Hepatocyte (in vitro differentiated cells): ENCODE measurements at regions not wholly inside any gene's neighbourhood (a gene's known extent, or its start where the extent isn't known, plus 50 kb on each side); places are given as distances from the start of the nearest gene placed in this dataset.

Experiments used
- DNase-seq: peaks from one replicate; pipeline ENCODE4 v3.0.0-alpha.2; 2016; ENCODE audit warnings: low spot score
- H2AFZ ChIP-seq: fragments of 200-600 bp; sonication (generic); 2 replicates; pipeline ENCODE4 v1.6.0; 2016; ENCODE audit warnings: antibody characterized with exemption, mild to moderate bottlenecking
- H3K27ac ChIP-seq: fragments of 200-600 bp; sonication (generic); 2 replicates; pipeline ENCODE4 v1.5.1; 2016; ENCODE audit warnings: mild to moderate bottlenecking
- H3K27me3 ChIP-seq: fragments of 200-600 bp; sonication (generic); 2 replicates; pipeline ENCODE4 v1.6.1; 2016
- H3K36me3 ChIP-seq: fragments of 200-600 bp; sonication (generic); replicated peaks from 2 replicates; pipeline ENCODE4 v1.5.1; 2016; ENCODE audit warnings: low read depth; ENCODE audit not compliant: insufficient read depth
- H3K4me1 ChIP-seq: fragments of 200-600 bp; sonication (generic); 2 replicates; pipeline ENCODE4 v1.5.1; 2016; ENCODE audit warnings: mild to moderate bottlenecking, moderate library complexity; ENCODE audit not compliant: insufficient read depth
- H3K4me2 ChIP-seq: fragments of 200-600 bp; sonication (generic); 2 replicates; pipeline ENCODE4 v1.6.0; 2016
- H3K4me3 ChIP-seq: fragments of 200-600 bp; sonication (generic); 2 replicates; pipeline ENCODE4 v1.5.1; 2016; ENCODE audit warnings: mild to moderate bottlenecking
- H3K79me2 ChIP-seq: fragments of 200-600 bp; sonication (generic); 2 replicates; pipeline ENCODE4 v1.6.0; 2017; ENCODE audit warnings: mild to moderate bottlenecking
- H3K9me2 ChIP-seq: fragments of 200-600 bp; sonication (generic); replicated peaks from 2 replicates; pipeline ENCODE4 v1.6.0; 2017; ENCODE audit warnings: mild to moderate bottlenecking; ENCODE audit not compliant: insufficient read depth
- H3K9me3 ChIP-seq: fragments of 200-600 bp; sonication (generic); 2 replicates; pipeline ENCODE4 v1.5.1; 2016; ENCODE audit warnings: low read depth, mild to moderate bottlenecking
- H4K20me1 ChIP-seq: fragments of 200-600 bp; sonication (generic); 2 replicates; pipeline ENCODE4 v1.6.0; 2016; ENCODE audit warnings: mild to moderate bottlenecking; ENCODE audit not compliant: insufficient read depth, poor library complexity, severe bottlenecking
- CTCF ChIP-seq: fragments of 200-600 bp; sonication (generic); IDR thresholded peaks from 2 replicates; pipeline ENCODE4 v1.5.1; 2016; ENCODE audit warnings: antibody characterized with exemption, mild to moderate bottlenecking; ENCODE audit not compliant: poor library complexity
- EZH2 ChIP-seq: fragments of 200-600 bp; sonication (generic); IDR thresholded peaks from 2 replicates; pipeline ENCODE4 v1.6.1; 2016; ENCODE audit warnings: antibody characterized with exemption, mild to moderate bottlenecking, borderline replicate concordance
- EZH2phosphoT487 ChIP-seq: fragments of 200-600 bp; sonication (generic); IDR thresholded peaks from one replicate; pipeline ENCODE4 v1.6.1; 2018; ENCODE audit warnings: antibody characterized with exemption, mild to moderate bottlenecking, low read depth, moderate library complexity; ENCODE audit not compliant: unreplicated experiment, severe bottlenecking
- WGBS: methylation state at CpG from one replicate; pipeline ENCODE4 v1.1.6; 2016; ENCODE audit warnings: low lambda C conversion rate; ENCODE audit errors: missing lambda C conversion rate; 5-methylcytosine and 5-hydroxymethylcytosine counted together

- H3K4me1 ChIP-seq, result no peaks in the 10 kb centered on the region
- DNase-seq, result no peak
- no peaks in the 10 kb centered on the region for H4K20me1 ChIP-seq
- peaks cover 9% of the 10 kb centered on the region for H3K27me3 ChIP-seq
- no peak overlapping the region for H3K4me2 ChIP-seq
- TF ChIP-seq EZH2phosphoT487, result no peak
- no peak for TF ChIP-seq EZH2
- no peak for TF ChIP-seq CTCF
- no peak overlapping the region for H2AFZ ChIP-seq
- no peaks in the 10 kb centered on the region for H3K9me2 ChIP-seq
- 80% methylated on average over 1 of the region's 1 CpG for WGBS
- H3K9me3 ChIP-seq, result no peaks in the 10 kb centered on the region
- no peak overlapping the region for H3K4me3 ChIP-seq
- no peak overlapping the region for H3K27ac ChIP-seq
- H3K36me3 ChIP-seq, result no peaks in the 10 kb centered on the region
- H3K79me2 ChIP-seq, result no peaks in the 10 kb centered on the region
Observed at GRCh38 chr15:69653306-69653705, 200.7 kb downstream of the RPLP1 start.

GRCh38 chr15:69653846-69654245 is 201.2 kb downstream of the RPLP1 start:
- WGBS, result 91% methylated on average over 2 of the region's 2 CpGs
- Histone ChIP-seq H3K9me3 (no peaks in the 10 kb centered on the region), H3K36me3 (no peaks in the 10 kb centered on the region), H3K27me3 (peaks cover 9% of the 10 kb centered on the region), H4K20me1 (no peaks in the 10 kb centered on the region), H2AFZ (no peak overlapping the region), H3K27ac (no peak overlapping the region), H3K9me2 (no peaks in the 10 kb centered on the region), H3K4me1 (no peaks in the 10 kb centered on the region), H3K4me3 (no peak overlapping the region), H3K4me2 (no peak overlapping the region), H3K79me2 (no peaks in the 10 kb centered on the region)
- DNase-seq, result no peak
- TF ChIP-seq EZH2phosphoT487 (no peak), CTCF (no peak), EZH2 (no peak)

GRCh38 chr15:69656271-69657030 is 203.8 kb downstream of the RPLP1 start:
- Histone ChIP-seq H3K36me3 (no peaks in the 10 kb centered on the region), H3K27me3 (peaks cover 6% of the 10 kb centered on the region), H3K4me2 (no peak overlapping the region), H3K9me3 (no peaks in the 10 kb centered on the region), H2AFZ (no peak overlapping the region), H4K20me1 (no peaks in the 10 kb centered on the region), H3K4me3 (no peak overlapping the region), H3K4me1 (no peaks in the 10 kb centered on the region), H3K9me2 (no peaks in the 10 kb centered on the region), H3K79me2 (no peaks in the 10 kb centered on the region), H3K27ac (no peak overlapping the region)
- WGBS, result 98% methylated on average over 10 of the region's 10 CpGs
- no peak for DNase-seq
- TF ChIP-seq CTCF (no peak), EZH2 (no peak), EZH2phosphoT487 (no peak)
